ENCODE measurements at regions not wholly inside any gene's neighbourhood (a gene's known extent, or its start where the extent isn't known, plus 50 kb on each side); places are given as distances from the start of the nearest gene placed in this dataset.

DNA sequence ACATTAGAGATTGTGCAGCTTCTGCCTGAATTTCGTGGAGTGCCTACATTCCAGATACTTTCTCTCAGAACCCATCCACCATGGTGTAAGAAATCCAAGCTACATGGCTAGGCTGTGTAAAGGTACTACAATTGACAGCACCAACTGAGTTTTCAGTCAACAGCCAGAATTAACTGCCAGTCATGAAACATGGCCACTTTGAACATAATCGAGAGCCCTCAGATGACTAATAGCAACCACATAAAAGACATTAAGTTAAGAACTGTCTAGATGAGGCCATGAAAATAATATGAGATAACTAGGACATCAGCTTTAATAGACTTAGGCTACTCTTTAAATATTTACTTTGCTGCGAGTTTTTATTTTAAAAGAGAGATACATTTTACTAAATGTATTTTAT lies 1106.8 kb upstream of the LRRTM3 start:
- Mint-ChIP-seq H3K4me3 (no peak overlapping the region), H3K27me3 (no peaks in the 10 kb centered on the region), H3K9me3 (ENCODE audit: insufficient read depth) (no peaks in the 10 kb centered on the region), H3K27ac (no peak overlapping the region), H3K4me1 (no peaks in the 10 kb centered on the region)
- WGBS (ENCODE audit: insufficient coverage), result no CpG with 5 or more reads among the region's 3 CpGs
- Histone ChIP-seq H3K4me2 (replicated peaks; ENCODE audit: low read depth, low read length, poor library complexity, severe bottlenecking) (no peak overlapping the region), H3K9me3 (ENCODE audit: control extremely low read depth in 1 of 3, control insufficient read depth in 2 of 3, insufficient read depth in 1 of 3, low read length in 2 of 3) (peaks cover 0 to 6% (median 0%) of the 10 kb centered on the region in 3 donors), H3K4me3 (ENCODE audit: control extremely low read depth in 1 of 5, extremely low read depth in 1 of 5, insufficient read depth in 1 of 5, low read depth in 2 of 5, low read length in 4 of 5) (no peak overlapping the region), H3K27ac (ENCODE audit: low read length in 2 of 2) (no peak overlapping the region), H3K79me2 (ENCODE audit: control insufficient read depth, insufficient read depth, low read length) (no peaks in the 10 kb centered on the region), H4K20me1 (ENCODE audit: control insufficient read depth, insufficient read depth, low read length, poor library complexity, severe bottlenecking) (no peaks in the 10 kb centered on the region), H3K36me3 (replicated peaks in 1 of 2; ENCODE audit: control extremely low read depth in 1 of 2, control insufficient read depth in 1 of 2, extremely low read depth in 1 of 2, insufficient read depth in 2 of 2, low read length in 1 of 2) (no peaks in the 10 kb centered on the region), H3K27me3 (replicated peaks in 1 of 4; ENCODE audit: control extremely low read depth in 1 of 4, control insufficient read depth in 3 of 4, insufficient read depth in 4 of 4, low read length in 3 of 4) (no peaks in the 10 kb centered on the region), H3K4me1 (ENCODE audit: control insufficient read depth in 2 of 2, insufficient read depth in 2 of 2, low read length in 2 of 2) (no peaks in the 10 kb centered on the region), H2AFZ (ENCODE audit: insufficient read depth, low read depth, low read length, poor library complexity, severe bottlenecking) (no peak overlapping the region), H3K9ac (ENCODE audit: low read length) (no peak overlapping the region)
- TF ChIP-seq, protein P1, sequence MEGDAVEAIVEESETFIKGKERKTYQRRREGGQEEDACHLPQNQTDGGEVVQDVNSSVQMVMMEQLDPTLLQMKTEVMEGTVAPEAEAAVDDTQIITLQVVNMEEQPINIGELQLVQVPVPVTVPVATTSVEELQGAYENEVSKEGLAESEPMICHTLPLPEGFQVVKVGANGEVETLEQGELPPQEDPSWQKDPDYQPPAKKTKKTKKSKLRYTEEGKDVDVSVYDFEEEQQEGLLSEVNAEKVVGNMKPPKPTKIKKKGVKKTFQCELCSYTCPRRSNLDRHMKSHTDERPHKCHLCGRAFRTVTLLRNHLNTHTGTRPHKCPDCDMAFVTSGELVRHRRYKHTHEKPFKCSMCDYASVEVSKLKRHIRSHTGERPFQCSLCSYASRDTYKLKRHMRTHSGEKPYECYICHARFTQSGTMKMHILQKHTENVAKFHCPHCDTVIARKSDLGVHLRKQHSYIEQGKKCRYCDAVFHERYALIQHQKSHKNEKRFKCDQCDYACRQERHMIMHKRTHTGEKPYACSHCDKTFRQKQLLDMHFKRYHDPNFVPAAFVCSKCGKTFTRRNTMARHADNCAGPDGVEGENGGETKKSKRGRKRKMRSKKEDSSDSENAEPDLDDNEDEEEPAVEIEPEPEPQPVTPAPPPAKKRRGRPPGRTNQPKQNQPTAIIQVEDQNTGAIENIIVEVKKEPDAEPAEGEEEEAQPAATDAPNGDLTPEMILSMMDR (IDR thresholded peaks at IDR 0.05), result no peak
- TF ChIP-seq EZH2 (IDR thresholded peaks at IDR 0.05; ENCODE audit: borderline replicate concordance, insufficient read depth, low read depth, low read length, poor library complexity, severe bottlenecking), result no peak
- intact Hi-C loops (cut with micrococcal nuclease), result no loop called here
- CTCF ChIA-PET, result no interaction called here
- ATAC-seq (ENCODE audit: low read depth) (no peak), DNase-seq (no peak)
- POLR2A ChIA-PET, result no interaction called here

DNA sequence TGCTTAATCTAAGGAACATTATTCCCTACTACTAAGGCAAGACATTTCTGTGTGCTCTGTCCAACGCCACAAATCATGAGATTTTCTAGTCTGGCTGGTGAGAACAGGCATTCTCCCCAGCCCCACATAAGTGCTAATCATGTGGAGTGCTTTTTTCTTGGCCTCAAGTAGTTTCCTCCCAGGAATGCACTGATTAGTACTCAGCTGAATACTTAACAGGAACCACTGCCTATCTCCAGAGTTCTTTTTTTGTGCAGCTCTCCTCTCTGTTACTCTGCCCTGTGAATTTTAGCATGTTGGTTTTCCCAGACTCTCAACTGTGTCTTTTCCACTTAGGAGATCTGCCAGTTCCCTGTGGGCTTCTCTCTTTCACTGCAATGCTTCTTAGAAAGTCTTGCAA lies 1098.5 kb upstream of the LRRTM3 start:
- H3K4me3 ChIP-seq (ENCODE audit: control extremely low read depth in 1 of 5, extremely low read depth in 1 of 5, insufficient read depth in 1 of 5, low read depth in 2 of 5, low read length in 4 of 5), result no peak overlapping the region
- no peak overlapping the region for H3K27ac Mint-ChIP-seq
- H4K20me1 ChIP-seq (ENCODE audit: control insufficient read depth, insufficient read depth, low read length, poor library complexity, severe bottlenecking), result no peaks in the 10 kb centered on the region
- no peak overlapping the region for H3K4me2 ChIP-seq (replicated peaks; ENCODE audit: low read depth, low read length, poor library complexity, severe bottlenecking)
- H3K4me1 ChIP-seq (ENCODE audit: control insufficient read depth in 2 of 2, insufficient read depth in 2 of 2, low read length in 2 of 2), result no peaks in the 10 kb centered on the region
- TF ChIP-seq EZH2 (IDR thresholded peaks at IDR 0.05; ENCODE audit: borderline replicate concordance, insufficient read depth, low read depth, low read length, poor library complexity, severe bottlenecking), result no peak
- TF ChIP-seq, protein P1 (IDR thresholded peaks at IDR 0.05), result no peak
- no peak overlapping the region for H3K4me3 Mint-ChIP-seq
- no peak overlapping the region for H2AFZ ChIP-seq (ENCODE audit: insufficient read depth, low read depth, low read length, poor library complexity, severe bottlenecking)
- no peaks in the 10 kb centered on the region for H3K36me3 ChIP-seq (replicated peaks in 1 of 2; ENCODE audit: control extremely low read depth in 1 of 2, control insufficient read depth in 1 of 2, extremely low read depth in 1 of 2, insufficient read depth in 2 of 2, low read length in 1 of 2)
- peaks cover 0 to 3% (median 0%) of the 10 kb centered on the region in 3 donors for H3K9me3 ChIP-seq (ENCODE audit: control extremely low read depth in 1 of 3, control insufficient read depth in 2 of 3, insufficient read depth in 1 of 3, low read length in 2 of 3)
- H3K27me3 Mint-ChIP-seq, result no peaks in the 10 kb centered on the region
- intact Hi-C loops (cut with micrococcal nuclease), result no loop called here
- WGBS (ENCODE audit: insufficient coverage), result no CpG with 5 or more reads among the region's 1 CpG
- ATAC-seq (ENCODE audit: low read depth) (no peak), DNase-seq (no peak)
- H3K9ac ChIP-seq (ENCODE audit: low read length), result no peak overlapping the region
- POLR2A ChIA-PET, result no interaction called here
- H3K27me3 ChIP-seq (replicated peaks in 1 of 4; ENCODE audit: control extremely low read depth in 1 of 4, control insufficient read depth in 3 of 4, insufficient read depth in 4 of 4, low read length in 3 of 4), result no peaks in the 10 kb centered on the region
- CTCF ChIA-PET, result no interaction called here
- no peaks in the 10 kb centered on the region for H3K9me3 Mint-ChIP-seq (ENCODE audit: insufficient read depth)
- H3K27ac ChIP-seq (ENCODE audit: low read length in 2 of 2), result no peak overlapping the region
- no peaks in the 10 kb centered on the region for H3K79me2 ChIP-seq (ENCODE audit: control insufficient read depth, insufficient read depth, low read length)
- H3K4me1 Mint-ChIP-seq, result no peaks in the 10 kb centered on the region

Data from B cell (primary cell).